ENCODE measurements at regions not wholly inside any gene's neighbourhood (a gene's known extent, or its start where the extent isn't known, plus 50 kb on each side); places are given as distances from the start of the nearest gene placed in this dataset.

- no peak for FAIRE-seq
- Histone ChIP-seq H3K9me1 (ENCODE audit: control insufficient read depth, extremely low read depth, insufficient read depth, low read length) (no peaks in the 10 kb centered on the region), H3K9ac (ENCODE audit: control insufficient read depth, extremely low read depth, insufficient read depth, low read length) (no peak overlapping the region), H3K36me3 (ENCODE audit: control insufficient read depth in 2 of 2, extremely low read depth in 1 of 2, insufficient read depth in 2 of 2, low read length in 2 of 2) (no peaks in the 10 kb centered on the region), H3K4me2 (ENCODE audit: control insufficient read depth, extremely low read depth, insufficient read depth, low read depth, low read length) (no peak overlapping the region), H3K79me2 (ENCODE audit: control insufficient read depth, insufficient read depth, low read length) (no peaks in the 10 kb centered on the region), H3K27ac (ENCODE audit: control insufficient read depth, insufficient read depth, low read length) (no peak overlapping the region), H3K27me3 (ENCODE audit: control insufficient read depth, extremely low read depth, insufficient read depth, low read length) (no peaks in the 10 kb centered on the region), H3K4me1 (ENCODE audit: control insufficient read depth, extremely low read depth, insufficient read depth, low read length) (no peaks in the 10 kb centered on the region), H3K9me3 (ENCODE audit: control insufficient read depth, low read depth, low read length) (no peaks in the 10 kb centered on the region), H2AFZ (ENCODE audit: control insufficient read depth, low read length) (no peak overlapping the region), H3K4me3 (ENCODE audit: control insufficient read depth in 2 of 3, extremely low read depth in 1 of 3, insufficient read depth in 2 of 3, low read depth in 1 of 3, low read length in 3 of 3) (no peak overlapping the region), H4K20me1 (ENCODE audit: control insufficient read depth, extremely low read depth, insufficient read depth, low read length) (no peaks in the 10 kb centered on the region)
- dilution Hi-C loops (cut with MboI; ENCODE audit: extremely low pct_ligation_motif_present, low sequenced_read_pairs): no loop called here
- no peak for DNase-seq (ENCODE audit: low read depth, low spot score)
- no peak for TF ChIP-seq EZH2 (IDR thresholded peaks at IDR 0.05; ENCODE audit: low read length)
- no peak for TF ChIP-seq CTCF (optimal IDR thresholded peaks at IDR 0.05 in 1 of 3, IDR thresholded peaks at IDR 0.05 in 1 of 3, conservative IDR thresholded peaks at IDR 0.05 in 1 of 3; ENCODE audit: extremely low read depth in 1 of 3, insufficient read depth in 2 of 3, low read length in 3 of 3)
These were observed 730.4 kb downstream of the PLCL1 start for GRCh38 chr2:198534756-198535155.

- H3K9ac ChIP-seq (ENCODE audit: control insufficient read depth, extremely low read depth, insufficient read depth, low read length): no peak overlapping the region
- H2AFZ ChIP-seq (ENCODE audit: control insufficient read depth, low read length): no peak overlapping the region
- H3K27me3 ChIP-seq (ENCODE audit: control insufficient read depth, extremely low read depth, insufficient read depth, low read length): no peaks in the 10 kb centered on the region
- H3K9me3 ChIP-seq (ENCODE audit: control insufficient read depth, low read depth, low read length): no peaks in the 10 kb centered on the region
- dilution Hi-C loops (cut with MboI; ENCODE audit: extremely low pct_ligation_motif_present, low sequenced_read_pairs): no loop called here
- no peak overlapping the region for H3K4me3 ChIP-seq (ENCODE audit: control insufficient read depth in 2 of 3, extremely low read depth in 1 of 3, insufficient read depth in 2 of 3, low read depth in 1 of 3, low read length in 3 of 3)
- FAIRE-seq (no peak), DNase-seq (ENCODE audit: low read depth, low spot score) (no peak)
- H3K9me1 ChIP-seq (ENCODE audit: control insufficient read depth, extremely low read depth, insufficient read depth, low read length): no peaks in the 10 kb centered on the region
- TF ChIP-seq CTCF (optimal IDR thresholded peaks at IDR 0.05 in 1 of 3, IDR thresholded peaks at IDR 0.05 in 1 of 3, conservative IDR thresholded peaks at IDR 0.05 in 1 of 3; ENCODE audit: extremely low read depth in 1 of 3, insufficient read depth in 2 of 3, low read length in 3 of 3) (no peak), EZH2 (IDR thresholded peaks at IDR 0.05; ENCODE audit: low read length) (no peak)
- no peaks in the 10 kb centered on the region for H3K36me3 ChIP-seq (ENCODE audit: control insufficient read depth in 2 of 2, extremely low read depth in 1 of 2, insufficient read depth in 2 of 2, low read length in 2 of 2)
- no peaks in the 10 kb centered on the region for H3K4me1 ChIP-seq (ENCODE audit: control insufficient read depth, extremely low read depth, insufficient read depth, low read length)
- H4K20me1 ChIP-seq (ENCODE audit: control insufficient read depth, extremely low read depth, insufficient read depth, low read length): no peaks in the 10 kb centered on the region
- H3K79me2 ChIP-seq (ENCODE audit: control insufficient read depth, insufficient read depth, low read length): no peaks in the 10 kb centered on the region
- no peak overlapping the region for H3K4me2 ChIP-seq (ENCODE audit: control insufficient read depth, extremely low read depth, insufficient read depth, low read depth, low read length)
- no peak overlapping the region for H3K27ac ChIP-seq (ENCODE audit: control insufficient read depth, insufficient read depth, low read length)
These were observed 721.0 kb downstream of the PLCL1 start for GRCh38 chr2:198525211-198525969.

Data from keratinocyte (primary cell).